Keratinocyte (primary cell): ENCODE measurements at regions not wholly inside any gene's neighbourhood (a gene's known extent, or its start where the extent isn't known, plus 50 kb on each side); places are given as distances from the start of the nearest gene placed in this dataset.

Source experiments
- DNase-seq: peaks from one replicate; pipeline ENCODE4 v3.0.0-alpha.2; 2011; ENCODE audit warnings: low read depth, missing footprints, low spot score
- FAIRE-seq: peaks from 2 replicates; lab custom pipeline; 2011; peaks lifted over from hg19 to GRCh38; lab: Jason Lieb, UNC
- H2AFZ ChIP-seq: 2 replicates; pipeline ENCODE4 v1.6.0; 2012; ENCODE audit warnings: low read length, control low read depth, inconsistent platforms; ENCODE audit not compliant: control insufficient read depth
- H3K27ac ChIP-seq: 2 replicates; pipeline ENCODE4 v1.5.1; 2011; ENCODE audit warnings: low read length; ENCODE audit not compliant: control insufficient read depth, insufficient read depth
- H3K27me3 ChIP-seq: 3 replicates; pipeline ENCODE4 v1.6.0; 2011; ENCODE audit warnings: low read length; ENCODE audit not compliant: control insufficient read depth, insufficient read depth; ENCODE audit errors: extremely low read depth
- H3K36me3 ChIP-seq, 2 experiments: 2 replicates in 1 of 2; 3 replicates in 1 of 2; pipeline ENCODE4 v1.5.1; 2011; ENCODE audit warnings: low read length in 2 of 2, mild to moderate bottlenecking in 1 of 2; ENCODE audit not compliant: control insufficient read depth in 2 of 2, insufficient read depth in 2 of 2; ENCODE audit errors: extremely low read depth in 1 of 2
- H3K4me1 ChIP-seq: 3 replicates; pipeline ENCODE4 v1.5.1; 2011; ENCODE audit warnings: low read length; ENCODE audit not compliant: control insufficient read depth, insufficient read depth; ENCODE audit errors: extremely low read depth
- H3K4me2 ChIP-seq: 3 replicates; pipeline ENCODE4 v1.6.0; 2011; ENCODE audit warnings: low read depth, low read length; ENCODE audit not compliant: control insufficient read depth, insufficient read depth; ENCODE audit errors: extremely low read depth
- H3K4me3 ChIP-seq, 3 experiments: fragments of 200-600 bp in 1 of 3; sonication (generic) in 1 of 3; 2 replicates in 2 of 3; 3 replicates in 1 of 3; pipeline ENCODE4 v1.5.1; 2011 to 2016; ENCODE audit warnings: low read length in 3 of 3, mild to moderate bottlenecking in 3 of 3, control low read depth in 2 of 3, inconsistent platforms in 1 of 3, low read depth in 1 of 3, mixed read lengths in 1 of 3, mixed run types in 1 of 3, moderate library complexity in 1 of 3; ENCODE audit not compliant: control insufficient read depth in 2 of 3, insufficient read depth in 2 of 3; ENCODE audit errors: extremely low read depth in 1 of 3
- H3K79me2 ChIP-seq: 2 replicates; pipeline ENCODE4 v1.6.0; 2012; ENCODE audit warnings: low read length; ENCODE audit not compliant: control insufficient read depth, insufficient read depth
- H3K9ac ChIP-seq: 3 replicates; pipeline ENCODE4 v1.6.0; 2011; ENCODE audit warnings: low read length; ENCODE audit not compliant: control insufficient read depth, insufficient read depth; ENCODE audit errors: extremely low read depth
- H3K9me1 ChIP-seq: 3 replicates; pipeline ENCODE4 v1.6.0; 2011; ENCODE audit warnings: low read length; ENCODE audit not compliant: control insufficient read depth, insufficient read depth; ENCODE audit errors: extremely low read depth
- H3K9me3 ChIP-seq: 2 replicates; pipeline ENCODE4 v1.5.1; 2012; ENCODE audit warnings: low read depth, low read length; ENCODE audit not compliant: control insufficient read depth
- H4K20me1 ChIP-seq: 3 replicates; pipeline ENCODE4 v1.6.0; 2011; ENCODE audit warnings: low read length; ENCODE audit not compliant: control insufficient read depth, insufficient read depth; ENCODE audit errors: extremely low read depth
- CTCF ChIP-seq, 3 experiments: IDR thresholded peaks in 1 of 3; conservative IDR thresholded peaks in 1 of 3; optimal IDR thresholded peaks in 1 of 3; 2 replicates in 2 of 3; 3 replicates in 1 of 3; pipeline versions ENCODE3 to v1.5.1; 2011; ENCODE audit warnings: low read length in 3 of 3, mild to moderate bottlenecking in 3 of 3, moderate library complexity in 2 of 3, control low read depth in 1 of 3, inconsistent platforms in 1 of 3; ENCODE audit not compliant: insufficient read depth in 2 of 3; ENCODE audit errors: extremely low read depth in 1 of 3
- EZH2 ChIP-seq: IDR thresholded peaks from one replicate; pipeline ENCODE4 v1.6.1; 2012; ENCODE audit warnings: inconsistent platforms, mild to moderate bottlenecking, low read length, moderate library complexity
- dilution Hi-C: fragments of 300-500 bp; cut with MboI; formaldehyde crosslinking; loops from one replicate; pipeline ENCODE4 v1.7.0; 2020; ENCODE audit warnings: low sequenced_read_pairs; ENCODE audit not compliant: extremely low pct_ligation_motif_present

- H3K79me2 ChIP-seq: no peaks in the 10 kb centered on the region
- no peak overlapping the region for H3K27ac ChIP-seq
- H3K27me3 ChIP-seq: no peaks in the 10 kb centered on the region
- H3K4me1 ChIP-seq: no peaks in the 10 kb centered on the region
- FAIRE-seq (no peak), DNase-seq (no peak)
- no peak for TF ChIP-seq CTCF (optimal IDR thresholded peaks at IDR 0.05 in 1 of 3, IDR thresholded peaks at IDR 0.05 in 1 of 3, conservative IDR thresholded peaks at IDR 0.05 in 1 of 3; ENCODE audit: extremely low read depth in 1 of 3, insufficient read depth in 2 of 3, low read length in 3 of 3)
- TF ChIP-seq EZH2: no peak
- dilution Hi-C loops: no loop called here
- H3K9me1 ChIP-seq: no peaks in the 10 kb centered on the region
- no peak overlapping the region for H2AFZ ChIP-seq
- H3K36me3 ChIP-seq: no peaks in the 10 kb centered on the region
- no peaks in the 10 kb centered on the region for H4K20me1 ChIP-seq
- H3K4me2 ChIP-seq: no peak overlapping the region
- H3K9ac ChIP-seq: no peak overlapping the region
- H3K4me3 ChIP-seq: no peak overlapping the region
- H3K9me3 ChIP-seq: no peaks in the 10 kb centered on the region
These were observed 196.4 kb downstream of the RASSF9 start for GRCh38 chr12:85639834-85640233.

- H3K79me2 ChIP-seq: no peaks in the 10 kb centered on the region
- H3K9me3 ChIP-seq: no peaks in the 10 kb centered on the region
- H3K4me1 ChIP-seq: no peaks in the 10 kb centered on the region
- no peaks in the 10 kb centered on the region for H3K36me3 ChIP-seq
- FAIRE-seq (no peak), DNase-seq (no peak)
- H2AFZ ChIP-seq: no peak overlapping the region
- dilution Hi-C loops: no loop called here
- no peak overlapping the region for H3K4me2 ChIP-seq
- H3K9me1 ChIP-seq: no peaks in the 10 kb centered on the region
- no peaks in the 10 kb centered on the region for H3K27me3 ChIP-seq
- H4K20me1 ChIP-seq: no peaks in the 10 kb centered on the region
- no peak overlapping the region for H3K9ac ChIP-seq
- H3K27ac ChIP-seq: no peak overlapping the region
- no peak overlapping the region for H3K4me3 ChIP-seq
- no peak for TF ChIP-seq CTCF (optimal IDR thresholded peaks at IDR 0.05 in 1 of 3, IDR thresholded peaks at IDR 0.05 in 1 of 3, conservative IDR thresholded peaks at IDR 0.05 in 1 of 3; ENCODE audit: extremely low read depth in 1 of 3, insufficient read depth in 2 of 3, low read length in 3 of 3)
- TF ChIP-seq EZH2: no peak
These were observed 194.4 kb downstream of the RASSF9 start for GRCh38 chr12:85641796-85642195.
